ENCODE measurements at regions not wholly inside any gene's neighbourhood (a gene's known extent, or its start where the extent isn't known, plus 50 kb on each side); places are given as distances from the start of the nearest gene placed in this dataset.

GRCh38 chr3:94453864-94454263 is 391.0 kb downstream of the NSUN3 start:
- no peak overlapping the region for H2AFZ ChIP-seq (ENCODE audit: low read depth, low read length)
- no peak overlapping the region for H3K9ac ChIP-seq (ENCODE audit: low read depth, low read length)
- H3K27ac ChIP-seq (ENCODE audit: low read length), result no peak overlapping the region
- no peaks in the 10 kb centered on the region for H3K4me1 ChIP-seq (ENCODE audit: insufficient read depth, low read length)
- H4K20me1 ChIP-seq (ENCODE audit: insufficient read depth, low read length), result no peaks in the 10 kb centered on the region
- no peaks in the 10 kb centered on the region for H3K9me3 ChIP-seq (ENCODE audit: insufficient read depth, low read length, severe bottlenecking)
- TF ChIP-seq CTCF (IDR thresholded peaks at IDR 0.05; ENCODE audit: borderline replicate concordance, extremely low read depth, low read length, poor library complexity, severe bottlenecking) (no peak), EZH2 (IDR thresholded peaks at IDR 0.05; ENCODE audit: borderline replicate concordance, low read depth, low read length, severe bottlenecking) (no peak)
- no peaks in the 10 kb centered on the region for H3K79me2 ChIP-seq (ENCODE audit: insufficient read depth, low read length)
- ATAC-seq (ENCODE audit: insufficient read depth, low read depth) (no peak), DNase-seq (no peak)
- H3K4me2 ChIP-seq (ENCODE audit: insufficient read depth, low read length), result no peak overlapping the region
- no peaks in the 10 kb centered on the region for H3K36me3 ChIP-seq (ENCODE audit: insufficient read depth, low read length)
- no peak overlapping the region for H3K4me3 ChIP-seq (ENCODE audit: low read depth in 1 of 2, low read length in 2 of 2)
- no peaks in the 10 kb centered on the region for H3K27me3 ChIP-seq (ENCODE audit: insufficient read depth, low read length, poor library complexity)

GRCh38 chr3:94459167-94459566 is 396.3 kb downstream of the NSUN3 start:
- H3K9me3 ChIP-seq (ENCODE audit: insufficient read depth, low read length, severe bottlenecking), result no peaks in the 10 kb centered on the region
- H3K4me3 ChIP-seq (ENCODE audit: low read depth in 1 of 2, low read length in 2 of 2), result no peak overlapping the region
- no peak for DNase-seq
- no peak overlapping the region for H3K4me2 ChIP-seq (ENCODE audit: insufficient read depth, low read length)
- no peak overlapping the region for H3K27ac ChIP-seq (ENCODE audit: low read length)
- H3K4me1 ChIP-seq (ENCODE audit: insufficient read depth, low read length), result no peaks in the 10 kb centered on the region
- H2AFZ ChIP-seq (ENCODE audit: low read depth, low read length), result no peak overlapping the region
- TF ChIP-seq CTCF (IDR thresholded peaks at IDR 0.05; ENCODE audit: borderline replicate concordance, extremely low read depth, low read length, poor library complexity, severe bottlenecking) (no peak), EZH2 (IDR thresholded peaks at IDR 0.05; ENCODE audit: borderline replicate concordance, low read depth, low read length, severe bottlenecking) (no peak)
- H3K9ac ChIP-seq (ENCODE audit: low read depth, low read length), result no peak overlapping the region
- no peak for ATAC-seq (ENCODE audit: insufficient read depth, low read depth)
- H3K79me2 ChIP-seq (ENCODE audit: insufficient read depth, low read length), result no peaks in the 10 kb centered on the region
- no peaks in the 10 kb centered on the region for H4K20me1 ChIP-seq (ENCODE audit: insufficient read depth, low read length)
- no peaks in the 10 kb centered on the region for H3K36me3 ChIP-seq (ENCODE audit: insufficient read depth, low read length)
- no peaks in the 10 kb centered on the region for H3K27me3 ChIP-seq (ENCODE audit: insufficient read depth, low read length, poor library complexity)

- H3K36me3 ChIP-seq (ENCODE audit: insufficient read depth, low read length), result no peaks in the 10 kb centered on the region
- no peak overlapping the region for H3K9ac ChIP-seq (ENCODE audit: low read depth, low read length)
- no peaks in the 10 kb centered on the region for H3K4me1 ChIP-seq (ENCODE audit: insufficient read depth, low read length)
- no peaks in the 10 kb centered on the region for H4K20me1 ChIP-seq (ENCODE audit: insufficient read depth, low read length)
- H3K4me3 ChIP-seq (ENCODE audit: low read depth in 1 of 2, low read length in 2 of 2), result no peak overlapping the region
- no peaks in the 10 kb centered on the region for H3K9me3 ChIP-seq (ENCODE audit: insufficient read depth, low read length, severe bottlenecking)
- no peak overlapping the region for H2AFZ ChIP-seq (ENCODE audit: low read depth, low read length)
- H3K27me3 ChIP-seq (ENCODE audit: insufficient read depth, low read length, poor library complexity), result no peaks in the 10 kb centered on the region
- no peak for TF ChIP-seq EZH2 (IDR thresholded peaks at IDR 0.05; ENCODE audit: borderline replicate concordance, low read depth, low read length, severe bottlenecking)
- no peak for TF ChIP-seq CTCF (IDR thresholded peaks at IDR 0.05; ENCODE audit: borderline replicate concordance, extremely low read depth, low read length, poor library complexity, severe bottlenecking)
- DNase-seq (no peak), ATAC-seq (ENCODE audit: insufficient read depth, low read depth) (no peak)
- no peaks in the 10 kb centered on the region for H3K79me2 ChIP-seq (ENCODE audit: insufficient read depth, low read length)
- H3K4me2 ChIP-seq (ENCODE audit: insufficient read depth, low read length), result no peak overlapping the region
- no peak overlapping the region for H3K27ac ChIP-seq (ENCODE audit: low read length)
Measured at GRCh38 chr3:94460931-94461330, 398.1 kb downstream of the NSUN3 start.

GRCh38 chr3:94462931-94463330 is 400.1 kb downstream of the NSUN3 start:
- ATAC-seq (ENCODE audit: insufficient read depth, low read depth) (no peak), DNase-seq (no peak)
- no peaks in the 10 kb centered on the region for H3K79me2 ChIP-seq (ENCODE audit: insufficient read depth, low read length)
- TF ChIP-seq CTCF (IDR thresholded peaks at IDR 0.05; ENCODE audit: borderline replicate concordance, extremely low read depth, low read length, poor library complexity, severe bottlenecking), result no peak
- no peak for TF ChIP-seq EZH2 (IDR thresholded peaks at IDR 0.05; ENCODE audit: borderline replicate concordance, low read depth, low read length, severe bottlenecking)
- H3K4me3 ChIP-seq (ENCODE audit: low read depth in 1 of 2, low read length in 2 of 2), result no peak overlapping the region
- no peak overlapping the region for H2AFZ ChIP-seq (ENCODE audit: low read depth, low read length)
- H3K27ac ChIP-seq (ENCODE audit: low read length), result no peak overlapping the region
- no peaks in the 10 kb centered on the region for H3K4me1 ChIP-seq (ENCODE audit: insufficient read depth, low read length)
- H4K20me1 ChIP-seq (ENCODE audit: insufficient read depth, low read length), result no peaks in the 10 kb centered on the region
- H3K9ac ChIP-seq (ENCODE audit: low read depth, low read length), result no peak overlapping the region
- no peaks in the 10 kb centered on the region for H3K36me3 ChIP-seq (ENCODE audit: insufficient read depth, low read length)
- H3K9me3 ChIP-seq (ENCODE audit: insufficient read depth, low read length, severe bottlenecking), result no peaks in the 10 kb centered on the region
- no peaks in the 10 kb centered on the region for H3K27me3 ChIP-seq (ENCODE audit: insufficient read depth, low read length, poor library complexity)
- no peak overlapping the region for H3K4me2 ChIP-seq (ENCODE audit: insufficient read depth, low read length)

All from DND-41 (cell line).